Gastrocnemius medialis (tissue), 4 donors: ENCODE measurements at regions not wholly inside any gene's neighbourhood (a gene's known extent, or its start where the extent isn't known, plus 50 kb on each side); places are given as distances from the start of the nearest gene placed in this dataset.

Experiments
- ATAC-seq, 2 donors: fragments of 150-250 bp; one replicate each; pipeline ENCODE4 v1.9.1; 2016
- DNase-seq, 2 donors: peaks; one replicate each; pipeline ENCODE4 v3.0.0-alpha.2; 2019
- H3K27ac ChIP-seq, 4 donors: fragments of 200-600 bp; sonication (generic); 1 replicate in 1 of 4; 2 replicates in 3 of 4; pipeline ENCODE4 v1.5.1; 2016 to 2018; ENCODE audit warnings: mild to moderate bottlenecking in 2 of 4, moderate library complexity in 1 of 4
- H3K27me3 ChIP-seq, 3 donors: fragments of 200-600 bp; sonication (generic) in 2 of 3; 1 replicate in 1 of 3; 2 replicates in 2 of 3; pipeline versions ENCODE4 v1.5.1 to v1.6.0; 2016 to 2019; ENCODE audit warnings: mild to moderate bottlenecking in 1 of 3, moderate library complexity in 1 of 3
- H3K36me3 ChIP-seq, 2 donors: fragments of 200-600 bp; sonication (generic) in 1 of 2; one replicate each; pipeline ENCODE4 v1.5.1; 2017 to 2018
- H3K4me1 ChIP-seq, 2 donors: fragments of 200-600 bp; sonication (generic) in 1 of 2; one replicate each; pipeline ENCODE4 v1.5.1; 2016 to 2017; ENCODE audit warnings: mild to moderate bottlenecking in 2 of 2
- H3K4me3 ChIP-seq, 4 donors: fragments of 200-600 bp; sonication (generic) in 3 of 4; 1 replicate in 1 of 4; 2 replicates in 3 of 4; pipeline ENCODE4 v1.5.1; 2016 to 2019; ENCODE audit warnings: mild to moderate bottlenecking in 2 of 4
- H3K9me3 ChIP-seq, 3 donors: fragments of 200-600 bp; sonication (generic) in 2 of 3; 1 replicate in 1 of 3; 2 replicates in 2 of 3; pipeline ENCODE4 v1.5.1; 2016 to 2019
- CTCF ChIP-seq, 5 experiments: fragments of 450-650 bp in 3 of 5; fragments of 200-600 bp in 2 of 5; sonication (generic) in 2 of 5; IDR thresholded peaks in 4 of 5; conservative IDR thresholded peaks in 1 of 5; 1 replicate in 4 of 5; 2 replicates in 1 of 5; pipeline ENCODE4 v1.5.1; 2016 to 2019; ENCODE audit warnings: antibody characterized with exemption in 5 of 5, mild to moderate bottlenecking in 3 of 5, moderate library complexity in 3 of 5
- POLR2A ChIP-seq, 2 donors: fragments of 450-650 bp; IDR thresholded peaks; one replicate each; pipeline ENCODE4 v1.6.1; 2017; ENCODE audit warnings: antibody characterized with exemption in 2 of 2, mild to moderate bottlenecking in 2 of 2, moderate library complexity in 2 of 2
- in situ Hi-C, 4 donors: fragments of 200-750 bp; cut with MboI; loops; one replicate each; pipeline versions ENCODE4 v1.15.0 to v1.8.0; 2017; ENCODE audit warnings: low sequenced_read_pairs in 4 of 4
- intact Hi-C: fragments of 100-400 bp; cut with DNase I; formaldehyde crosslinking; loops from one replicate; pipeline ENCODE4 v1.15.1; 2023; ENCODE audit warnings: low total_unique reads

GRCh38 chr13:34591900-34592529 is 350.1 kb upstream of the NBEA start:
- H3K4me1 ChIP-seq = peaks cover 5 to 15% of the 10 kb centered on the region in 2 donors
- TF ChIP-seq POLR2A (IDR thresholded peaks at IDR 0.05) = no peak
- no peak for TF ChIP-seq CTCF (IDR thresholded peaks at IDR 0.05 in 4 of 5, conservative IDR thresholded peaks at IDR 0.05 in 1 of 5)
- no peaks in the 10 kb centered on the region for H3K36me3 ChIP-seq
- intact Hi-C loops (no loop called here), in situ Hi-C loops (no loop called here)
- ATAC-seq = peak; percentile 51 to 75
- no peak overlapping the region for H3K27ac ChIP-seq
- no peaks in the 10 kb centered on the region for H3K27me3 ChIP-seq
- no peaks in the 10 kb centered on the region for H3K9me3 ChIP-seq
- no peak overlapping the region for H3K4me3 ChIP-seq
- DNase-seq = peak; percentile 28 to 35

- in situ Hi-C loops (no loop called here), intact Hi-C loops (no loop called here)
- H3K4me3 ChIP-seq = no peak overlapping the region
- DNase-seq (no peak), ATAC-seq (no peak)
- peaks cover 5 to 15% of the 10 kb centered on the region in 2 donors for H3K4me1 ChIP-seq
- TF ChIP-seq POLR2A (IDR thresholded peaks at IDR 0.05) (no peak), CTCF (IDR thresholded peaks at IDR 0.05 in 4 of 5, conservative IDR thresholded peaks at IDR 0.05 in 1 of 5) (no peak)
- H3K9me3 ChIP-seq = no peaks in the 10 kb centered on the region
- H3K36me3 ChIP-seq = no peaks in the 10 kb centered on the region
- no peaks in the 10 kb centered on the region for H3K27me3 ChIP-seq
- no peak overlapping the region for H3K27ac ChIP-seq
Measured at GRCh38 chr13:34593658-34594057, 348.4 kb upstream of the NBEA start.

- Histone ChIP-seq H3K9me3 (no peaks in the 10 kb centered on the region), H3K27ac (no peak overlapping the region), H3K27me3 (no peaks in the 10 kb centered on the region), H3K36me3 (no peaks in the 10 kb centered on the region), H3K4me1 (peaks cover 5 to 15% of the 10 kb centered on the region in 2 donors), H3K4me3 (no peak overlapping the region)
- TF ChIP-seq POLR2A (IDR thresholded peaks at IDR 0.05) = no peak
- TF ChIP-seq CTCF (IDR thresholded peaks at IDR 0.05 in 4 of 5, conservative IDR thresholded peaks at IDR 0.05 in 1 of 5) = no peak
- DNase-seq (no peak), ATAC-seq (no peak)
- intact Hi-C loops = no loop called here
- in situ Hi-C loops = no loop called here
Measured at GRCh38 chr13:34594507-34594906, 347.6 kb upstream of the NBEA start.

- Histone ChIP-seq H3K4me3 (no peak overlapping the region), H3K9me3 (no peaks in the 10 kb centered on the region), H3K36me3 (no peaks in the 10 kb centered on the region), H3K4me1 (no peaks in the 10 kb centered on the region), H3K27me3 (no peaks in the 10 kb centered on the region), H3K27ac (no peak overlapping the region)
- TF ChIP-seq POLR2A (IDR thresholded peaks at IDR 0.05) (no peak), CTCF (IDR thresholded peaks at IDR 0.05 in 4 of 5, conservative IDR thresholded peaks at IDR 0.05 in 1 of 5) (no peak)
- ATAC-seq (no peak), DNase-seq (no peak)
- intact Hi-C loops (no loop called here), in situ Hi-C loops (no loop called here)
Measured at GRCh38 chr13:34608331-34608730, 333.7 kb upstream of the NBEA start.

GRCh38 chr13:34611671-34612070 is 330.4 kb upstream of the NBEA start:
- Histone ChIP-seq H3K4me3 (no peak overlapping the region), H3K9me3 (no peaks in the 10 kb centered on the region), H3K27me3 (no peaks in the 10 kb centered on the region), H3K27ac (no peak overlapping the region), H3K4me1 (no peaks in the 10 kb centered on the region), H3K36me3 (no peaks in the 10 kb centered on the region)
- ATAC-seq (no peak), DNase-seq (no peak)
- no peak for TF ChIP-seq POLR2A (IDR thresholded peaks at IDR 0.05)
- TF ChIP-seq CTCF (IDR thresholded peaks at IDR 0.05 in 4 of 5, conservative IDR thresholded peaks at IDR 0.05 in 1 of 5) = no peak
- intact Hi-C loops (no loop called here), in situ Hi-C loops (no loop called here)
